CD4-positive, alpha-beta T cell (primary cell): ENCODE measurements at regions not wholly inside any gene's neighbourhood (a gene's known extent, or its start where the extent isn't known, plus 50 kb on each side); places are given as distances from the start of the nearest gene placed in this dataset.

ENCODE experiments used
- ATAC-seq: fragments of 200-7000 bp; cut with Tn5 transposase; one replicate; pipeline ENCODE4 v1.10.0; 2022; ENCODE audit warnings: mild to moderate bottlenecking; ENCODE audit not compliant: poor library complexity
- CTCF ChIA-PET: fragments of 350-600 bp; sonication (Branson Sonifier 250); formaldehyde crosslinking; loops from one replicate; lab custom pipeline; 2021; ENCODE audit warnings: antibody characterized with exemption, inconsistent platforms; lab: Charles Lee
- POLR2A ChIA-PET: fragments of 350-600 bp; sonication (Branson Sonifier 250); formaldehyde crosslinking; loops from one replicate; lab custom pipeline; 2021; ENCODE audit warnings: antibody characterized with exemption, inconsistent platforms; lab: Charles Lee
- DNase-seq, 14 experiments: peaks; one replicate each; pipeline ENCODE4 v3.0.0-alpha.2; 2013 to 2020; ENCODE audit warnings: mixed read lengths in 2 of 14
- H3K27ac ChIP-seq, 2 donors: one replicate each; pipeline versions ENCODE4 v1.5.1 to v1.7.0; 2013; ENCODE audit warnings: low read length in 2 of 2, low read depth in 1 of 2, mild to moderate bottlenecking in 1 of 2
- H3K27me3 ChIP-seq, 2 experiments: 1 replicate in 1 of 2; 2 replicates in 1 of 2; pipeline versions ENCODE4 v1.6.1 to v1.7.0; 2013; ENCODE audit warnings: low read length in 2 of 2, control low read depth in 1 of 2, mild to moderate bottlenecking in 1 of 2, moderate library complexity in 1 of 2; ENCODE audit not compliant: insufficient read depth in 2 of 2, control insufficient read depth in 1 of 2
- H3K36me3 ChIP-seq: one replicate; pipeline ENCODE4 v1.6.1; 2013; ENCODE audit warnings: low read length, control low read depth; ENCODE audit not compliant: insufficient read depth
- H3K4me1 ChIP-seq: one replicate; pipeline ENCODE4 v1.6.1; 2013; ENCODE audit warnings: low read length, control low read depth; ENCODE audit not compliant: insufficient read depth
- H3K4me3 ChIP-seq: one replicate; pipeline ENCODE4 v1.5.1; 2013; ENCODE audit warnings: mild to moderate bottlenecking, low read length, moderate library complexity
- H3K9me3 ChIP-seq, 2 experiments: 1 replicate in 1 of 2; 2 replicates in 1 of 2; pipeline versions ENCODE4 v1.6.1 to v1.7.0; 2013; ENCODE audit warnings: low read length in 2 of 2, mild to moderate bottlenecking in 2 of 2, control low read depth in 1 of 2, moderate library complexity in 1 of 2; ENCODE audit not compliant: control insufficient read depth in 1 of 2, insufficient read depth in 1 of 2
- H3K27ac Mint-ChIP-seq: one replicate; pipeline ENCODE4 v1.8.0; 2020; ENCODE audit warnings: mixed read lengths
- H3K27me3 Mint-ChIP-seq: one replicate; pipeline ENCODE4 v1.8.0; 2021; ENCODE audit warnings: mixed read lengths
- H3K36me3 Mint-ChIP-seq: one replicate; pipeline ENCODE4 v1.8.0; 2021; ENCODE audit warnings: low read depth, mixed read lengths
- H3K4me1 Mint-ChIP-seq: one replicate; pipeline ENCODE4 v1.8.0; 2021; ENCODE audit warnings: low read depth, mixed read lengths
- H3K4me3 Mint-ChIP-seq: one replicate; pipeline ENCODE4 v1.8.0; 2020; ENCODE audit warnings: mild to moderate bottlenecking, mixed read lengths
- H3K9me3 Mint-ChIP-seq: one replicate; pipeline ENCODE4 v1.8.0; 2020; ENCODE audit warnings: mixed read lengths
- CTCF ChIP-seq: fragments of 200-600 bp; IDR thresholded peaks from one replicate; pipeline ENCODE4 v1.8.0; 2022; ENCODE audit warnings: antibody characterized with exemption, mild to moderate bottlenecking
- intact Hi-C, 2 experiments: fragments of 100-400 bp; cut with DNase I in 1 of 2; cut with micrococcal nuclease in 1 of 2; formaldehyde crosslinking; loops; one replicate each; pipeline versions ENCODE4 v1.15.1 to v1.9.0; 2023 to 2025; cut with DNase I, micrococcal nuclease

- Mint-ChIP-seq H3K27ac (no peak overlapping the region), H3K4me3 (no peak overlapping the region), H3K9me3 (peaks cover 1% of the 10 kb centered on the region), H3K27me3 (peaks cover 2% of the 10 kb centered on the region), H3K4me1 (no peaks in the 10 kb centered on the region), H3K36me3 (no peaks in the 10 kb centered on the region)
- H3K4me3 ChIP-seq = no peak overlapping the region
- ChIA-PET CTCF (no interaction called here), POLR2A (no interaction called here)
- no peak for ATAC-seq
- intact Hi-C loops = no loop called here
- no peak overlapping the region for H3K27ac ChIP-seq
- H3K27me3 ChIP-seq = no peaks in the 10 kb centered on the region
- H3K9me3 ChIP-seq = no peaks in the 10 kb centered on the region
- DNase-seq = no peak
- no peaks in the 10 kb centered on the region for H3K36me3 ChIP-seq
- H3K4me1 ChIP-seq = no peaks in the 10 kb centered on the region
- TF ChIP-seq CTCF = no peak
Observed at GRCh38 chr10:62866451-62866850, 50.3 kb upstream of the EGR2 start.
